Cardiac fibroblast (primary cell): ENCODE measurements at regions not wholly inside any gene's neighbourhood (a gene's known extent, or its start where the extent isn't known, plus 50 kb on each side); places are given as distances from the start of the nearest gene placed in this dataset.

ENCODE experiments used
- DNase-seq, 2 donors: peaks; one replicate each; pipeline versions ENCODE4 v3.0.0 to v3.0.0-alpha.2; 2010; ENCODE audit warnings: low read depth in 2 of 2
- H3K4me3 ChIP-seq, 2 donors: replicated peaks in 1 of 2; 1 replicate in 1 of 2; 2 replicates in 1 of 2; pipeline ENCODE4 v1.5.1; 2011; ENCODE audit warnings: low read depth in 2 of 2, low read length in 2 of 2, mild to moderate bottlenecking in 2 of 2, moderate library complexity in 1 of 2
- TF ChIP-seq, protein P1 (sequence below): IDR thresholded peaks from one replicate; pipeline ENCODE4 v1.5.1; 2011; ENCODE audit warnings: low read depth, mild to moderate bottlenecking, low read length, inconsistent platforms

DNA sequence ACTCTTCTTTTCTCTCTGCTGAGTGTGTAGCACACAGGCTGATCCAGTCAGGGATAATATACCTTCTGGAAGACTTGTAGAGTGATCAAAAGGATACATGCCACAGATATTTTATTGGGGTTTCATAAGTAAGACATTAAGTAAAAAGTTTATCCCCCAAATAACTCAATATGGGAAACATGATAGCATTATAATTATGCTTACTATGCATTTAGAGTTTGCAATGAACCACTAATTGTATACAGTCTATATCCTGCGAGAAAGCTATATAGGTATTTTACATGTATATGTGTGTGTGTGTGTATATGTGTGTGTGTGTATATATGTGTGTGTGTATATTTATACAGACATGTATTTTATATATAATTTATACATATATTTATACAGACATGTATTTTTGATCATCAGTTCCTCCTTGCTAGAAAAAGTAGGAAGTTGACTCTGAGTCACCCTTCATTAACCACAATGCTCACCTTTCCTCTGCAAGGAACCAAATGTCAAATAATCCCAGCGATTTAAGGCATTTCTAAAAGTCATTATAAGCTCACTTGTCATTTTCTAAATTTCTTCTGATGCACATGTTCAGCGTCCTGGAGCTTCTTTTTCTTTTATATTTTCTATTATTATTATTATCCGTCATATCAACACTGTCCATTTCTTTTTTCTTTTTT lies 312.5 kb upstream of the OBI1 start:
- no peak overlapping the region for H3K4me3 ChIP-seq
- TF ChIP-seq, protein P1, sequence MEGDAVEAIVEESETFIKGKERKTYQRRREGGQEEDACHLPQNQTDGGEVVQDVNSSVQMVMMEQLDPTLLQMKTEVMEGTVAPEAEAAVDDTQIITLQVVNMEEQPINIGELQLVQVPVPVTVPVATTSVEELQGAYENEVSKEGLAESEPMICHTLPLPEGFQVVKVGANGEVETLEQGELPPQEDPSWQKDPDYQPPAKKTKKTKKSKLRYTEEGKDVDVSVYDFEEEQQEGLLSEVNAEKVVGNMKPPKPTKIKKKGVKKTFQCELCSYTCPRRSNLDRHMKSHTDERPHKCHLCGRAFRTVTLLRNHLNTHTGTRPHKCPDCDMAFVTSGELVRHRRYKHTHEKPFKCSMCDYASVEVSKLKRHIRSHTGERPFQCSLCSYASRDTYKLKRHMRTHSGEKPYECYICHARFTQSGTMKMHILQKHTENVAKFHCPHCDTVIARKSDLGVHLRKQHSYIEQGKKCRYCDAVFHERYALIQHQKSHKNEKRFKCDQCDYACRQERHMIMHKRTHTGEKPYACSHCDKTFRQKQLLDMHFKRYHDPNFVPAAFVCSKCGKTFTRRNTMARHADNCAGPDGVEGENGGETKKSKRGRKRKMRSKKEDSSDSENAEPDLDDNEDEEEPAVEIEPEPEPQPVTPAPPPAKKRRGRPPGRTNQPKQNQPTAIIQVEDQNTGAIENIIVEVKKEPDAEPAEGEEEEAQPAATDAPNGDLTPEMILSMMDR = no peak
- no peak for DNase-seq

DNA sequence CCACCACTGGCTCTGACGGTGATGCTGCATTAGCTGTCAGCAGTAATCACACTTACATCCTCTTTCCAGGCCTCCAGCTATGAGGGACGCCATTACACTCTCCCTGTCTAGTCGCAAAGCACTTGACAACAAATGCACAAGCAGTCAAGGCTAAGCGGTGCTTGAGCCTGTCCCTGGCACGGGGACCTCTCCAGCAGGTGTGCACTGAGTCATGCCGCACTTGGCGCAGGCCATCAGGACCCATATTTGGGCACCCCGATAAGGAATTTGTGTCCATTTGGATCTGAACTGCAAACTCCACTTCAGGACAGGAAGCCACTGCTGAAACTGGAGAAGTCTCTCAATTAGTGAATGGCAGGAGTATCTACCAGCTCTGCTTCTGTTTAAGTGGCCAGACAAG lies 301.9 kb upstream of the OBI1 start:
- TF ChIP-seq, protein P1 = no peak
- no peak for DNase-seq
- H3K4me3 ChIP-seq = no peak overlapping the region

DNA sequence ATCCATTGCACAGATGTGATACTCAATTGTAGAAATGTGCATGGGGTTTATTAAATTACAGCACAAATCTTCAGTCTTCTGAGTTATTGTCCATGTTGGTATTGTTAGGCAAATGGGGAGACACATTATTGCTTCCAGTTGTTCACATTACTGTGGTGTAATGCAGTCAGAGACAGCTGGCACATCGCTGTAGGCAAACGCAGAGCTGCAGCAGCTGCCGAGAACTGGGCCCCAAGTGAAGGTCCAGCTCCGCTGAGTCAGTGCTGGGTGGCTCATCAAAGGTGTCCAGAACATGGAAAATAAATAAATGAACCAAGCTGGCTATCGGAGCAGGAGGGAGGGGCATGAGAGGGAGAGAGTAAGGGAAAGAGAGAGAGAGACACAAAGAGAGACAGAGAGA lies 299.1 kb upstream of the OBI1 start:
- TF ChIP-seq, protein P1 = no peak
- no peak for DNase-seq
- no peak overlapping the region for H3K4me3 ChIP-seq

DNA sequence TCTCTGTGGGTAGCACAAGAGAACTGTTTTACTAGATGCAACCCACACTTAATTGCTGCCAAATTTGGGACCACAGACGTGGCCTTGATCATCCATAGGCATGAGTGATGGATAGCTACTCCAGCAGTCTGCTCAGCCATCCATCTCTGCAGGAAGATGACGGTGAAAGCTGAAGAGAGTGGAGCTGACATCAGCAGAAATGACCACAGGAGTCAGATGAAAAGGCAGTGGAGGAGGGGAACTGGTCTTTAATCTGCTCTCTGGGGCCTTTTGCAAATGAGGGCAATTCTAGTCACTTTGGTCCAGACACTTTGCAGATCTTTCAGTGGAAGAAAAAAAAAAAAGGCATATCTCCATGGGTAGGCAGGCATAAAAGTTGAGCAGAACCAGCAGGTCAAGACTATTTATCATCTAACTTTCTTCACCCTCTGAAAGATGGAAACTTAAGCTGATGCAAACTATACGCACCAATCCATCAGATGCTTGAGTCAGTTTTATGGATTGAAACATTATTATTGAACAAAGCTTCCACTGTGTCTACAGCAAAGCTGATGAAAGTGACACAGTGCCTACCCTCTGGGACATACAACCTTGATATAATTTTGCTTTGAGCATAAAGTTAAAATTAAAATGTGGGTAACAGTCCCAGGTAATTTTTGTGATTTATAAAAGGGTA lies 281.6 kb upstream of the OBI1 start:
- TF ChIP-seq, protein P1 = no peak
- H3K4me3 ChIP-seq = no peak overlapping the region
- no peak for DNase-seq

DNA sequence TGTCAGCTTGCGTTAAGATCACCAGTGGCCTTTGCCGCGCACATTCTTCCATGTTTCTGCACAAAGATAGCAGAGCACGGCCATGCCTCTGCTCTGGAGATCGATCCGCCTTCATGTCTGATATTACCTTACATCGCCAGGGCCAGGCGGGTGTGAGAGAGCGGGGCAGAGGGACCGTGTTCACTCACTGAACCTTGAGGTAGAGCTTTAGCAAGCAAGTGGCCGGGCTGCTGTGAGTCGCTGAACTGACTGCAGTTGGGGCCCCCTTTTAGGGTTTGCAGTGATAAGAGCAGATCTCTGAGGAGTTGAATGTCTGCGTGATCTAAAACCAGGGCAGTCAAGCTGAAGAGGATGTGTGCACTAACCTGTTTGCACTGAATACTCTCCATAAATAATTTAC lies 275.4 kb upstream of the OBI1 start:
- TF ChIP-seq, protein P1 = no peak
- no peak for DNase-seq
- H3K4me3 ChIP-seq = no peak overlapping the region

DNA sequence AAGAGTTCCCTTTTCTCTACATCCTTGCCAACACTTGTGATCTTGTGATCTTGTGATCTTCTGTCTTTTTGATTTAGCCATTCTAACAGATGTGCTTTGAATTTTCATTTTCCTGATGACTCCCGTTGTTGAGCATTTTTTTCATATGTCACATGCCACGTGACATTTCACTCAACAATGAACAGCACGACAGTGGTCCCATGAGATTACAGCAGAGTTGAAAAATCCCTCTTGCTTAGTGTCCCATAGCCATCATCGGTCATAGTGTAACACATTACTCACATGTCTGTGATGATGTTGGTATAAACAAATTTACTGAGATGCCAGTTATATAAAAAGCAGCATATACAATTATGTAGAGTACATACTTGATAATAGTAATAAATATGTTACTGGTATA lies 256.1 kb upstream of the OBI1 start:
- DNase-seq = peak in 1 of 2 donors; percentile 0
- TF ChIP-seq, protein P1 = no peak

DNA sequence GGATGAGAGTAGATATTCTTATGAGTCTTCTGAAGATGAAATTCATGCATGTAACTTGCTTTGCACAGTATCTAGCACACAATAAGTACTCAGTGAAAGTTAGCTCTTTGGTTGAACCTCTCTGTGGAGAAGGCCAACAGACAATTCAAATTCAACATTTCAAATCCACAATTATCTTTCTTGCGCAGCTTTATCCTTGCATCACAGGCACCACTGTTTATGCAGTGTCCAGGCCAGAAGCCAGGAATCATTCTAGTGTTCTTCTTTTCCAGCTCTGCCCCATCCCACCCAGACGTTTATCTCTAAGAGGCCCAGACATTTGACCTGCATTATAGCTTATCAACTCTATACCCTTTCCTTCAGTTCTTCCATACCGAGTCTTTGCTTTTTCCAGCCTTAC lies 254.7 kb upstream of the OBI1 start:
- H3K4me3 ChIP-seq = no peak overlapping the region
- TF ChIP-seq, protein P1 = no peak
- DNase-seq = no peak

More for the DNA sequence above, 256.1 kb upstream of the OBI1 start:
- H3K4me3 ChIP-seq = no peak overlapping the region
